Forelimb muscle (tissue), 1 donor: ENCODE measurements at regions not wholly inside any gene's neighbourhood (a gene's known extent, or its start where the extent isn't known, plus 50 kb on each side); places are given as distances from the start of the nearest gene placed in this dataset.

ENCODE experiments used
- DNase-seq: peaks from one replicate; pipeline ENCODE4 v3.0.0-alpha.2; 2013; ENCODE audit warnings: low read depth

- DNase-seq, result no peak
Observed at GRCh38 chr13:85665286-85665685, 133.9 kb downstream of the SLITRK6 start.

DNA sequence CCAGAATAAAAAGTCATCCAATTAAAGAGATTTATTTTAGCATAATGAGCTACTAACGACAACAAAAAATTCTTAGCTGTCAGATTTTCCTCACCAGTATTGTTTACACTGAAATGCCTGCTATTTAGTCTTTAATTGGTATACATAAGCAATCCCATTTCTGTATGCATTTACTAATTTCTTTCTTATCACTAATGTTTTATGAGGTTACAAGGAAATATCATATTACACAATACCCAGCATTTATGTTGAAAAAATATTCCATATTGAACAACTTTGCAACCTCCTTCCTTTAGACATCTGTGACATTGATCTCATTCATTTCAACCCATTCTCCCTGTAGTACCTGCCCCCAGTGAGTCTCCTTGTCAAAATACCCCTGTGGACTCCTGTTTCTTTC lies 135.4 kb downstream of the SLITRK6 start:
- DNase-seq, result no peak

- DNase-seq, result peak; percentile 25
Observed at GRCh38 chr13:85662186-85662585, 137.0 kb downstream of the SLITRK6 start.

DNA sequence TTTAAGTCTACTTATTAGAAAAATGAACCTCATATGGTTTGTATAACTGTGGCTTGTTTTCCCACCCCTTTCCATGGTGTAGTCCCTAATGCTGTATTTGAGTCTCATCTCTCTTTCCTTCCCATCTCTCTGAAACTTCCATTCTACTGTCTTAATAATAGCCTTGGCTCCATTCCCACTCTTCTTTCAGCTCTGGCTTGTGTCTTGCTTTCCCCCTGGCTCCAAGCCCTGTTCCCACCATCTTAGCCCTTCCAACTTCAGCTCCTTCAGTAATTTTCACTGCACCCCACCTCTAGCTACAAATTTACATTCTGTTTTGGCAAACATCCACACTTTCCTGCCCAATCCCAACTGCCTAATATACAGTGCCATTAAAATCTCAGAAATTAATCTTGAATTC lies 137.5 kb downstream of the SLITRK6 start:
- DNase-seq, result peak; percentile 60

DNA sequence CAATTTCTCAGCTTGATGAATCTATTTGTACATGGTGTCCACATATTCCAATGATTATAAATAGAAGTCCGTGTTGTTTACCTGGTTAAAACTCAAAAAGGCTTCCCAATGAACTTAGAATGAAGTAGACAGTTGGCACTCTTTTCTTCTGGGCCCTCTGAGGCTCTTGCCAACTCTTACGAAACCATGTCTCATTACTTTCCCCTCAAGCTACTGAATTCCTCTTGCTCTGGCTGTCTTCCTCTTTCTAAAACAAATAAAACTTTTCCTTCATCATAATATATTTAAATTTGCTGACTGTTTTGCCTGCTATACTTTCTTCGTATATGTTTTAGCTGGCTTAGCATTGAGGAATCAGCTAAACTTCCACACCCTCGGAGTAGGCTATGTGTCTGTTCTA lies 139.7 kb downstream of the SLITRK6 start:
- no peak for DNase-seq

- no peak for DNase-seq
Observed at GRCh38 chr13:85657942-85658341, 141.3 kb downstream of the SLITRK6 start.

DNA sequence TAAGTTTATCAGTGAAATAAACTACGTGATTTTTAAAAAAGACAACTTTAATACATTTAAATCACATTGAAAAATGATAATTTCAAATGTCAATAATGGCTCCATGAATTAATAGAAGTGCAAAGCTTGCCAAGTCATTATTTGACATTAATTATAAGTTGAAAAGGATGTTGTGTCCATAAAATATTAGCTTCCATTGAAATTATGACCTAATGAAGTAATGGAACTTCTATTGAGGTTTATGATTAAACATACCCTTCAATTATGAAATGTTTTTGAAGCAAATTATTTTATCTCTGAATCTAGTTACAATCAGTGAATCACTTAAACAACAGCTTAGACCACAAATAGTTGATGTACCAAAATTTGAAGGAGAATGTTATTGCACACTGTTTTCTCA lies 144.2 kb downstream of the SLITRK6 start:
- DNase-seq, result no peak

- no peak for DNase-seq
Observed at GRCh38 chr13:85654227-85654626, 145.0 kb downstream of the SLITRK6 start.

GRCh38 chr13:85653681-85654080 lies 145.5 kb downstream of the SLITRK6 start:
- no peak for DNase-seq

- no peak for DNase-seq
Observed at GRCh38 chr13:85652491-85652890, 146.7 kb downstream of the SLITRK6 start.

GRCh38 chr13:85651440-85651839 lies 147.8 kb downstream of the SLITRK6 start:
- no peak for DNase-seq

DNA sequence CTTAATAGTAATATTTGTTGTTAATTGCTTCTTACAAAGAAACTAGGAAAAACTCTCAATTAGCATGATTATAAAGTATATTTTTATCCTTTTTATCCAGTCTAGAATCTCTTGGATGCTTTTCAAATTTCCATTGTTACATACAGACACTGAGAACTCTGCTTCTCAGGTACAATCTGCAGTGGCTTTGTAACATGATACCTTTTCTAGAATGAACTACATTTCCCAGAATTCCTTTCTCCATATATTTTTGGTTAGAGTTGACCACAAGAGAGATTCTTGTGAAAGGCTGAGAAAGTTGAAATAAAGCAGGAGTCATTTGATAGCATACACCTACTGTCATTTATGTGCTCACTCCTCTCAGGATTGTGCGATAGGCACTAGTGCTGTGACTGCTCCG lies 148.6 kb downstream of the SLITRK6 start:
- no peak for DNase-seq

DNA sequence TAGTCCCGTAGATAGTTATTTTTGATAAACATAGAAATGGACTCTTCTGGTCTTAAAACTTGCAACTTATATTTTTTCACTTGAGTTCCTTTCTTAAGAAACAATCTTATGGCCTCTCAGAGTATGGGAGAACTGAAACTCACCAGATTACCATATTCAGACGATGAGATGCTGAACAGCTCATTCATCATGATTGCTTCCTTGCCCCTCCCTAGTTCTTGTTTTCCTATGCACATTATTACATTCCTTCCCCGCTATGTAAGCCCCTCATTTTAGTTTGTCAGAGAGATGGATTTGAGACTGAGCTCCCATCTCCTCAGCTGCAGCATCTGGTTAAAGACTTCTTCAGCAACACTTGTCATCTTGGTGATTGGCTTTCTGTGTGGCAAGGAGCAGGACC lies 158.5 kb downstream of the SLITRK6 start:
- DNase-seq, result no peak

DNA sequence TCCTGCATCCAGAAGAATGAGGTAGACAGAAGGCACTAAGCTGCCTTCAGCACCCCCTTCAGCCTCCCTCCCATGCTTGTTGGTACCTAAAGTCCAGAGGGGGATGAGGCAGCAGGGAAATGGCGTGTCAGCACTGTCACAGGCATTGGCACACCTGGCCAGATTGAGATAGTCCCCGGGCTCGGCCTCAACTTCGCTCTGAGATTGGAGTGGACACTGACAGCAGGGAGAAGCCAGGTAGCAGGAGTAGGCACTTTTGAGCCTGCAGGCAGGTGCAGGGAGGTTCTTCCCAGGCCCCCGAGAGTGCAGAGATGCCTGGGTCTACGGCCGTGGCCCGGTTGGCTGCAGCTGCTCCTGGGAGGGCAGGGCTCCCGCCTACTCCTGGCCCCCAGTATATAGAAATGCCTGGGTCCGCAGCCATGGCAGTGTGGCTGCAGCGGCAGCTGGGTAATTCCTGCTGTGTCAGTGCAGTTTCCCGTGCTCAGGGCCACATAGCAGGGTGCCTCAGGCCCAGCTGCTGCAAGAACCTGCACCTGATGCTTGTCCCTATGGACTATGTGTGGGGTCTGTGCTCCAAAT lies 160.3 kb downstream of the SLITRK6 start:
- no peak for DNase-seq

- no peak for DNase-seq
Observed at GRCh38 chr13:85638265-85638664, 161.0 kb downstream of the SLITRK6 start.

DNA sequence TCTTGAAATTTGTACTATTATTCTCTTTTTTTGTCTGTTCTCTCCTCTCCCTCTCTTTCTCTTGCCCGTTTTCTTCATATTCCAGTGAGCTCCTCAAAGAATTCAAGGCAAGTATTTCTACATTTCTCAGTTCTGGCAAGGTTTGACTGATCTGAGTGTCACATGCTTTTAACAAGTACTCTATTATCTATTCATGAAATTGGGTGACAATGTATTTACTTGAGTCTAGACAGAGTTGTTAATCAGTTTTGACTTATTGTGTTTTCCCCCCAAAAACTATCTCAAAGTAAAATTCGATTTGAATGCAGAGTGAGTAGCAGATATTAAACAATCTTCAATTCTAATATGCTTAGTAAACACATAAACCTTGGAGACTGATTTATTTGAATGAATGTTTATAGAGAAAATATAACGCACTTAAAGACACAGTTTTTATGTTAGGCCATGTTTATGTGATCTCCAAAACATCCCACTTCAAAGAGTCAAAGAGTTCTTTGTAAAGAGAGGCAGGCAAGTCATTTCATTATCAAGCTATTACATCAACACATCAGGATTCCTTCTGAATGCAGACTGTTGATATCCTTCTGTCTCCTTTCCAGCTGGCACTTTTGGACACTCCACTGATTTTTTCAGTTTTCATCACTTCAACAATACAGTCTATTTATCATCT lies 166.6 kb downstream of the SLITRK6 start:
- peak; percentile 24 for DNase-seq

DNA sequence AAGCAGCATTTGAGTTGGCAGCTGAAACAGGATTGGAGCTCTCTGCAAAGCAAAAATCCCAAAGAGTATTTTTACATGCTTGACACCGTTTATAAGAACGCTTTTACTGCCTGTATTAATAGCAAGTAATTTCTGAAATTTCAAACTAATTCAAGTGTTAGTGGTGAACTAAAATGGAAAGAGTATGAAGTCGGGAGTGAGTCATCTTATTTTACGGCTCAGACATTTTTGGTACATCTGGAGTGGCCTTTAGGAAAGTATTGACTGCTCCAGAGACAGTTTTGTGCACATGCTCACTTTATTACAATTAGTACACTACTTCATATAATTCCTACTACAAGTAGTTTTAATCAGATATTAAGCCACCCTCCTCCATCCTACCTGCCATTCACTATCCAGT lies 167.4 kb downstream of the SLITRK6 start:
- DNase-seq, result no peak

DNA sequence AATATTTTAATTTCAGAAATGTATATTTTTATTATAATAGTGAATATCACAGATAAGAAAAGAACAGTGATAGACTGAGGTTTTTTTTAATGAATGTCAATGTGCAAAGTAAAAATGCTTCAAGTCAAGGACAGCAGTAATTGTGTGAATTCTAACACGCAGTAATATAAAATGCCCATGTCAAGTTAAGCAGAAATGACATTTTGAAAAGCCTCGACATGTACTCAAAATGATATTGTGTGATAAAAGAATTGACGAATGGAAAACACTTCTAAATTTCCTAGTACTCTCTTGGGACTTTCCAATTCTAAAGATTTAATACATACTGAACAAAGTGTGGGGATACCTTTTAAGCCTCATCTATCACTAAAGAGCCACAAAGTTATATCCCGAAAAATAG lies 172.6 kb downstream of the SLITRK6 start:
- DNase-seq, result no peak

DNA sequence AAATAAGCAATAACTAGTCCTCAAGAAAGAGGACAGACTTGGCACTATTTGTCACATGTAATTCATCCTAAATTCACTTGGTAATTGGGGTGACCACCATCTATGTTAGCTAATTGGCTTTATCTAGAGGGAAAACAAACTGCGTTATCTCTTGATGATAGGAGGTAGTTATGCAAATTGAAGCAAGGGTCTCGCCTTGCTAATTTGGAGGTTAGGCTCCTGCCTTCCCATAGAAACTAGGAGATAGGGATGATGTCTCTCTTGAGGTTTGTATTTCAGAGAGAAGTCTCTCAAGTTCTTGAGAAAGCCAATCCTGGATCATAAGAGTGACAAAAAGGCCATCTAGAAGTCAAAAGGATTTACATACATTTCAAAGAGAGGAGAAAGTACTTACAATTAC lies 179.9 kb downstream of the SLITRK6 start:
- DNase-seq, result no peak

DNA sequence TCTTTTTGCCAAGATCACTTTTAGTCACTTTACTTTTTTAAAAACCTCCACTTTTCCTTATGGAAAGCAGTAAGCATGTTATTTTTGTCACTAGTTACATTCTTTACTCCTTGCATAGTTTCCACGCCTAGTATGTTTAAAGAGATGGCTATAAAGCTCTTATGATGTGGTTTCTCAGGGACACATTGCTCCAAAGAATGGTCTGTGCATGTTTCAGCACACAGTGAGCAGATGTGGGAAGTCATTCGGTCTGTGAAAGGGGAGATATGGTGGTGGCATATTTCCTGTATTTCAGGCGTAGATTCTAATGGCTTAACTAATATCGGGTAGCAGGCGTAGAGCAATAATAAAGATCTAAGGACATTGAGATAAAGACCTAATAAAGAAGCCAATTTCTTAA lies 180.7 kb downstream of the SLITRK6 start:
- no peak for DNase-seq

- no peak for DNase-seq
Observed at GRCh38 chr13:85616275-85616674, 182.9 kb downstream of the SLITRK6 start.

DNA sequence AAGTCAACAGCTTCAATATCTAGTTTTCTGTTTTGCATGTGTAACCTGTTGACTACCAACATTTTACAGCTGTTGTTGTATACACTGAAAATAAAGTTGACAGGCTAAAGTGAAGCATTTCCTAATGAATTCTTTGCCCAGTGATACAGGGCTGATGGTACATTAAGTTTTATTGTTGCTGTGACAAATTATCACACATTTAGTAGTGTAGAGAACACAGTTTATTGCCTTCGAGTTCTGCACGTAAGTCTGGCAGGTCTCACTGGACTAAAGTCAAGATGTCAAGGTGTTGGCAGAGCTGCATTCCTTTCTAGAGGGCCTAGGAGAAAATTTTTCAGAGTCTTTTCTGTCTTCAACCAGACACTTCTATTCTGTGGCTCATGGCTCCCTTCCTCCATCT lies 184.2 kb downstream of the SLITRK6 start:
- no peak for DNase-seq

- no peak for DNase-seq
Observed at GRCh38 chr13:85610024-85610423, 189.2 kb downstream of the SLITRK6 start.

DNA sequence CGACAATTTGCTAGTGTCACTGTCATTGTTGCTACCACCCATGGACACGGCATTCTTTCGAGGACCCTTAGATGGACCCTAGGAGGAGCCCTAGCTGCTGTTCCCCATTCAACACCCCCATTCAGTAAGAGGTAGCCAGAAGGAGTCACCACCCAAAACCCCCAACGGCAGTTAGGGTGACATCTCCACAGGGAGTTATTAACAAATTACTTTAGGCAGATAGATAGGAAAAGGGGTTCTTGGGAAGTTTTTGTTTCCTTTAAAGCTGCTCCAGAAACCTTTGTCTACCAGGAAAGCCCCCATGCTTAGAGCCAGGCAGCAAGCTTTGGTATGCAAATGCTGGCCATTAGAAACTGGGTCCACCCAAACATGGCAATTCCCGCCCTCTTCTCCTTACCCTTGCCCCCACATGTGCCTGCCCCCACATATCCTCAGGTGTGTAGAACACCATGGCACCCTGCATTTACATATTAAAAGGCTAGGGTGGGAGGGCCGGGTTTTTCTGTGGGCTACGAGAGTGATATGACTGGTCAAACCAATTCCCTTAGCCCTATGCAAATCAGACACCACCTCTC lies 190.9 kb downstream of the SLITRK6 start:
- DNase-seq, result no peak
